Esophagus muscularis mucosa (tissue), 4 donors: ENCODE measurements at regions not wholly inside any gene's neighbourhood (a gene's known extent, or its start where the extent isn't known, plus 50 kb on each side); places are given as distances from the start of the nearest gene placed in this dataset.

Experiments
- EP300 ChIP-seq: sonication (generic); formaldehyde crosslinking; IDR thresholded peaks from one replicate; pipeline ENCODE4 v1.6.1; 2017; ENCODE audit warnings: antibody characterized with exemption
- POLR2A ChIP-seq: fragments of 450-650 bp; IDR thresholded peaks from one replicate; pipeline ENCODE4 v1.6.1; 2017; ENCODE audit warnings: antibody characterized with exemption, moderate library complexity, mild to moderate bottlenecking, low read depth
- POLR2AphosphoS5 ChIP-seq, 2 donors: sonication (generic); formaldehyde crosslinking; IDR thresholded peaks; one replicate each; pipeline ENCODE4 v1.6.1; 2017; ENCODE audit warnings: antibody characterized with exemption in 2 of 2
- TF ChIP-seq, protein P1 (sequence below), 3 experiments: fragments of 200-600 bp in 2 of 3; fragments of 450-650 bp in 1 of 3; sonication (generic) in 2 of 3; IDR thresholded peaks; one replicate each; pipeline ENCODE4 v1.5.1; 2017 to 2019; ENCODE audit warnings: antibody characterized with exemption in 3 of 3, mild to moderate bottlenecking in 2 of 3, moderate library complexity in 1 of 3

GRCh38 chr17:27958708-27959381 is 65.7 kb upstream of the LYRM9 start:
- TF ChIP-seq, protein P1, sequence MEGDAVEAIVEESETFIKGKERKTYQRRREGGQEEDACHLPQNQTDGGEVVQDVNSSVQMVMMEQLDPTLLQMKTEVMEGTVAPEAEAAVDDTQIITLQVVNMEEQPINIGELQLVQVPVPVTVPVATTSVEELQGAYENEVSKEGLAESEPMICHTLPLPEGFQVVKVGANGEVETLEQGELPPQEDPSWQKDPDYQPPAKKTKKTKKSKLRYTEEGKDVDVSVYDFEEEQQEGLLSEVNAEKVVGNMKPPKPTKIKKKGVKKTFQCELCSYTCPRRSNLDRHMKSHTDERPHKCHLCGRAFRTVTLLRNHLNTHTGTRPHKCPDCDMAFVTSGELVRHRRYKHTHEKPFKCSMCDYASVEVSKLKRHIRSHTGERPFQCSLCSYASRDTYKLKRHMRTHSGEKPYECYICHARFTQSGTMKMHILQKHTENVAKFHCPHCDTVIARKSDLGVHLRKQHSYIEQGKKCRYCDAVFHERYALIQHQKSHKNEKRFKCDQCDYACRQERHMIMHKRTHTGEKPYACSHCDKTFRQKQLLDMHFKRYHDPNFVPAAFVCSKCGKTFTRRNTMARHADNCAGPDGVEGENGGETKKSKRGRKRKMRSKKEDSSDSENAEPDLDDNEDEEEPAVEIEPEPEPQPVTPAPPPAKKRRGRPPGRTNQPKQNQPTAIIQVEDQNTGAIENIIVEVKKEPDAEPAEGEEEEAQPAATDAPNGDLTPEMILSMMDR (IDR thresholded peaks at IDR 0.05) = no peak
- TF ChIP-seq POLR2A = no peak
- TF ChIP-seq POLR2AphosphoS5 (IDR thresholded peaks at IDR 0.05) = no peak
- no peak for TF ChIP-seq EP300
